H1 (cell line): ENCODE measurements at regions not wholly inside any gene's neighbourhood (a gene's known extent, or its start where the extent isn't known, plus 50 kb on each side); places are given as distances from the start of the nearest gene placed in this dataset.

Experiments used
- CTCF ChIA-PET: fragments of 300-600 bp; sonication (Branson Sonifier 250); formaldehyde crosslinking; loops from one replicate; lab custom pipeline; 2021; ENCODE audit not compliant: partially characterized antibody; lab: Charles Lee
- POLR2A ChIA-PET: fragments of 300-600 bp; sonication (Branson Sonifier 250); formaldehyde crosslinking; loops from one replicate; lab custom pipeline; 2021; ENCODE audit warnings: inconsistent platforms; ENCODE audit not compliant: partially characterized antibody; lab: Charles Lee
- DNase-seq, 2 experiments: peaks; one replicate each; pipeline versions ENCODE4 v3.0.0 to v3.0.0-alpha.2; 2010 to 2022; ENCODE audit warnings: low spot score in 2 of 2, low read depth in 1 of 2, mixed read lengths in 1 of 2
- FAIRE-seq: peaks from 2 replicates; lab custom pipeline; 2011; peaks lifted over from hg19 to GRCh38; lab: Jason Lieb, UNC
- H2AFZ ChIP-seq: 2 replicates; pipeline ENCODE4 v1.8.1; 2012; ENCODE audit warnings: low read length, inconsistent platforms
- H2AK5ac ChIP-seq: 2 replicates; pipeline ENCODE4 v1.6.1; 2013; ENCODE audit warnings: low read depth, low read length
- H2BK120ac ChIP-seq: replicated peaks from 2 replicates; pipeline ENCODE3; 2013; ENCODE audit warnings: low read depth, low read length, inconsistent platforms
- H2BK12ac ChIP-seq: 2 replicates; pipeline ENCODE4 v1.6.1; 2013; ENCODE audit warnings: low read depth, low read length
- H2BK15ac ChIP-seq: 2 replicates; pipeline ENCODE4 v1.6.1; 2013; ENCODE audit warnings: low read length
- H2BK20ac ChIP-seq: 2 replicates; pipeline ENCODE4 v1.6.1; 2013; ENCODE audit warnings: low read length
- H2BK5ac ChIP-seq: 2 replicates; pipeline ENCODE4 v1.6.1; 2013; ENCODE audit warnings: low read depth, low read length
- H3K14ac ChIP-seq: 2 replicates; pipeline ENCODE4 v1.6.1; 2013; ENCODE audit warnings: inconsistent platforms; ENCODE audit not compliant: insufficient read length
- H3K18ac ChIP-seq: 2 replicates; pipeline ENCODE4 v1.6.1; 2013; ENCODE audit warnings: low read length; ENCODE audit errors: extremely low read depth
- H3K23ac ChIP-seq: 2 replicates; pipeline ENCODE4 v1.6.1; 2013; ENCODE audit warnings: inconsistent platforms; ENCODE audit not compliant: insufficient read length
- H3K23me2 ChIP-seq: 2 replicates; pipeline ENCODE4 v1.6.1; 2013; ENCODE audit warnings: low read depth, low read length
- H3K27ac ChIP-seq: 2 replicates; pipeline ENCODE4 v1.6.1; 2011; ENCODE audit warnings: low read depth, low read length, inconsistent platforms
- H3K27me3 ChIP-seq, 4 experiments: replicated peaks in 1 of 4; 1 replicate in 1 of 4; 2 replicates in 3 of 4; pipeline versions ENCODE4 v1.6.1 to v1.8.1; 2011 to 2013; ENCODE audit warnings: low read length in 3 of 4, mild to moderate bottlenecking in 3 of 4, inconsistent platforms in 2 of 4, mixed read lengths in 2 of 4, moderate library complexity in 1 of 4; ENCODE audit not compliant: control insufficient read depth in 3 of 4, insufficient read depth in 3 of 4; ENCODE audit errors: extremely low read depth in 1 of 4
- H3K36me3 ChIP-seq, 4 experiments: 2 replicates each; pipeline versions ENCODE4 v1.6.1 to v1.8.1; 2011 to 2013; ENCODE audit warnings: mild to moderate bottlenecking in 4 of 4, low read length in 3 of 4, moderate library complexity in 2 of 4, control low read depth in 1 of 4, inconsistent platforms in 1 of 4; ENCODE audit not compliant: insufficient read depth in 4 of 4, control insufficient read depth in 2 of 4
- H3K4ac ChIP-seq: replicated peaks from 2 replicates; pipeline ENCODE3; 2013; ENCODE audit warnings: low read length, low read depth, mixed read lengths, inconsistent platforms; ENCODE audit not compliant: insufficient read length
- H3K4me1 ChIP-seq, 4 experiments: replicated peaks in 1 of 4; 1 replicate in 1 of 4; 2 replicates in 3 of 4; pipeline versions ENCODE4 v1.6.1 to v1.8.1; 2011 to 2013; ENCODE audit warnings: low read length in 3 of 4, inconsistent platforms in 2 of 4, mixed read lengths in 1 of 4; ENCODE audit not compliant: insufficient read depth in 4 of 4, control insufficient read depth in 3 of 4
- H3K4me2 ChIP-seq, 2 experiments: 2 replicates each; pipeline versions ENCODE4 v1.6.1 to v1.8.1; 2011 to 2013; ENCODE audit warnings: low read depth in 2 of 2, low read length in 2 of 2, control low read depth in 1 of 2, inconsistent platforms in 1 of 2, mild to moderate bottlenecking in 1 of 2; ENCODE audit not compliant: insufficient read depth in 1 of 2
- H3K4me3 ChIP-seq, 4 experiments: fragments of 200-600, 300-600 bp in 1 of 4; sonication (generic), shearing (Covaris generic), sonication (Bioruptor Twin) in 1 of 4; 2 replicates each; pipeline versions ENCODE4 v1.5.1 to v1.8.1; 2011 to 2016; ENCODE audit warnings: low read length in 4 of 4, low read depth in 3 of 4, control low read depth in 2 of 4, inconsistent platforms in 2 of 4, mild to moderate bottlenecking in 2 of 4, mixed read lengths in 1 of 4, moderate library complexity in 1 of 4; ENCODE audit not compliant: insufficient read depth in 2 of 4; ENCODE audit errors: extremely low read depth in 1 of 4
- H3K56ac ChIP-seq: replicated peaks from 2 replicates; pipeline ENCODE3; 2013; ENCODE audit warnings: low read depth, mild to moderate bottlenecking, mixed read lengths, low read length, inconsistent platforms; ENCODE audit not compliant: insufficient read length
- H3K79me1 ChIP-seq: 2 replicates; pipeline ENCODE4 v1.6.1; 2013; ENCODE audit warnings: low read depth, low read length, control low read depth
- H3K79me2 ChIP-seq, 2 experiments: 2 replicates each; pipeline versions ENCODE4 v1.6.1 to v1.8.1; 2012 to 2013; ENCODE audit warnings: low read length in 2 of 2, mild to moderate bottlenecking in 2 of 2, inconsistent platforms in 1 of 2; ENCODE audit not compliant: insufficient read depth in 2 of 2, control insufficient read depth in 1 of 2
- H3K9ac ChIP-seq, 4 experiments: replicated peaks in 1 of 4; 1 replicate in 1 of 4; 2 replicates in 3 of 4; pipeline versions ENCODE4 v1.6.1 to v1.8.1; 2011 to 2013; ENCODE audit warnings: low read depth in 3 of 4, low read length in 3 of 4, control low read depth in 2 of 4, mild to moderate bottlenecking in 2 of 4, moderate library complexity in 2 of 4, inconsistent platforms in 1 of 4; ENCODE audit errors: extremely low read depth in 1 of 4
- H3K9me3 ChIP-seq, 2 experiments: 2 replicates each; pipeline versions ENCODE4 v1.6.1 to v1.8.1; 2012 to 2013; ENCODE audit warnings: mild to moderate bottlenecking in 2 of 2, moderate library complexity in 2 of 2, control low read depth in 1 of 2, inconsistent platforms in 1 of 2, low read depth in 1 of 2, low read length in 1 of 2, mixed read lengths in 1 of 2; ENCODE audit not compliant: insufficient read depth in 2 of 2
- H4K20me1 ChIP-seq, 2 experiments: replicated peaks in 1 of 2; 2 replicates each; pipeline versions ENCODE3 to v1.8.1; 2011 to 2013; ENCODE audit warnings: inconsistent platforms in 2 of 2, low read length in 2 of 2, mild to moderate bottlenecking in 1 of 2; ENCODE audit not compliant: insufficient read depth in 2 of 2, control insufficient read depth in 1 of 2
- H4K5ac ChIP-seq: 2 replicates; pipeline ENCODE4 v1.6.1; 2013; ENCODE audit warnings: low read length, low read depth, mixed read lengths, inconsistent platforms; ENCODE audit not compliant: insufficient read length
- H4K8ac ChIP-seq: 2 replicates; pipeline ENCODE4 v1.8.0; 2013; ENCODE audit warnings: mild to moderate bottlenecking, moderate library complexity, low read length, inconsistent platforms; ENCODE audit not compliant: insufficient read depth; ENCODE audit errors: extremely low read depth
- H4K91ac ChIP-seq: replicated peaks from 2 replicates; pipeline ENCODE3; 2013; ENCODE audit warnings: low read length, mixed read lengths, inconsistent platforms; ENCODE audit not compliant: insufficient read length
- CREB1 ChIP-seq: IDR thresholded peaks from 2 replicates; pipeline ENCODE4 v1.6.1; 2012; ENCODE audit warnings: inconsistent platforms
- CTCF ChIP-seq, 3 experiments: IDR thresholded peaks; 1 replicate in 2 of 3; 2 replicates in 1 of 3; pipeline versions ENCODE4 v1.5.1 to v1.6.1; 2011; ENCODE audit warnings: low read length in 3 of 3, mild to moderate bottlenecking in 3 of 3, inconsistent platforms in 2 of 3, low read depth in 1 of 3, moderate library complexity in 1 of 3; ENCODE audit not compliant: insufficient read depth in 1 of 3; ENCODE audit errors: control extremely low read depth in 1 of 3
- GABPA ChIP-seq: IDR thresholded peaks from 2 replicates; pipeline ENCODE4 v1.6.1; 2011; ENCODE audit warnings: mild to moderate bottlenecking, low read length, moderate library complexity, borderline replicate concordance; ENCODE audit not compliant: insufficient read depth
- GTF2F1 ChIP-seq: IDR thresholded peaks from 2 replicates; pipeline ENCODE4 v1.6.1; 2012; ENCODE audit warnings: low read depth, low read length, improper control_type of control experiment, borderline replicate concordance
- POU5F1 ChIP-seq: IDR thresholded peaks from 2 replicates; pipeline ENCODE4 v1.6.1; 2011; ENCODE audit warnings: low read depth, mild to moderate bottlenecking, low read length, moderate library complexity
- TBP ChIP-seq: IDR thresholded peaks from 2 replicates; pipeline ENCODE4 v1.6.1; 2011; ENCODE audit warnings: low read depth, low read length, improper control_type of control experiment
- YY1 ChIP-seq: IDR thresholded peaks from 2 replicates; pipeline ENCODE4 v1.6.1; 2011; ENCODE audit warnings: low read depth, mild to moderate bottlenecking, low read length
- WGBS, 2 experiments: shearing (Covaris generic) in 1 of 2; methylation state at CpG; one replicate each; pipeline versions ENCODE4 v1.1.6 to v1.1.7; 2013 to 2015; ENCODE audit warnings: low lambda C conversion rate in 2 of 2, mixed read lengths in 2 of 2, inconsistent platforms in 1 of 2, low coverage in 1 of 2, missing lambda C conversion rate in 1 of 2; ENCODE audit not compliant: insufficient replicate concordance in 2 of 2, insufficient coverage in 1 of 2, insufficient read length in 1 of 2; ENCODE audit errors: extremely low coverage in 1 of 2, missing lambda C conversion rate in 1 of 2; 5-methylcytosine and 5-hydroxymethylcytosine counted together

GRCh38 chr16:7026639-7027038, 306.0 kb upstream of the RBFOX1 start:
- Histone ChIP-seq H3K14ac (no peak overlapping the region), H3K27ac (no peak overlapping the region), H2BK120ac (no peak overlapping the region), H4K20me1 (no peaks in the 10 kb centered on the region), H3K18ac (peak overlapping the region; percentile 42; the same call in 1 of the 2 replicates), H3K27me3 (no peaks in the 10 kb centered on the region), H3K23me2 (no peaks in the 10 kb centered on the region), H4K91ac (no peak overlapping the region), H3K36me3 (no peaks in the 10 kb centered on the region), H3K9ac (no peak overlapping the region), H3K56ac (no peak overlapping the region), H2BK12ac (no peak overlapping the region), H2AK5ac (no peak overlapping the region), H2BK5ac (no peak overlapping the region), H3K79me1 (no peaks in the 10 kb centered on the region), H2BK20ac (no peak overlapping the region), H3K79me2 (no peaks in the 10 kb centered on the region), H4K8ac (no peak overlapping the region), H2AFZ (no peak overlapping the region), H3K4me3 (no peak overlapping the region), H3K4me2 (no peak overlapping the region; a peak in 1 of 4 replicates), H2BK15ac (no peak overlapping the region), H3K4me1 (peaks cover 0 to 5% (median 2%) of the 10 kb centered on the region in 4 experiments; a peak in 4 of 7 replicates), H3K23ac (no peak overlapping the region), H3K9me3 (no peaks in the 10 kb centered on the region), H4K5ac (no peak overlapping the region), H3K4ac (no peak overlapping the region)
- ChIA-PET POLR2A (no interaction called here), CTCF (interaction anchor here (0.6 to 2.1 kb wide), 15 partner anchors 11 to 1355 kb away, joined by 3 to 12 read pairs (median 4); no protein-coding TSS in a partner anchor)
- WGBS, 2 experiments = 77% methylated on average over 6 of the region's 6 CpGs; no CpG with 5 or more reads in 1 of the 2 experiments
- FAIRE-seq (no peak), DNase-seq (peak in 1 of 2 experiments; percentile 54)
- TF ChIP-seq YY1 = no peak
- TF ChIP-seq GABPA = no peak
- TF ChIP-seq POU5F1 = no peak
- no peak for TF ChIP-seq CREB1
- no peak for TF ChIP-seq CTCF (IDR thresholded peaks at IDR 0.05; ENCODE audit: control extremely low read depth in 1 of 3, insufficient read depth in 1 of 3, low read depth in 1 of 3, low read length in 3 of 3)
- no peak for TF ChIP-seq GTF2F1
- TF ChIP-seq TBP = no peak
